ENCODE measurements at regions not wholly inside any gene's neighbourhood (a gene's known extent, or its start where the extent isn't known, plus 50 kb on each side); places are given as distances from the start of the nearest gene placed in this dataset.
A peak's percentile ranks its signal among the peaks of the same experiment; 100 is the strongest.

GRCh38 chr1:224486801-224487583 is 52.4 kb upstream of the WDR26 start:
- H3K9me3 Mint-ChIP-seq = no peaks in the 10 kb centered on the region
- Histone ChIP-seq H3K36me3 (ENCODE audit: insufficient read depth, low read length) (no peaks in the 10 kb centered on the region), H3K9me3 (ENCODE audit: low read length) (no peaks in the 10 kb centered on the region), H3K4me1 (ENCODE audit: insufficient read depth, low read length) (no peaks in the 10 kb centered on the region), H3K27me3 (ENCODE audit: insufficient read depth, low read length, poor library complexity, severe bottlenecking) (no peaks in the 10 kb centered on the region), H3K27ac (ENCODE audit: low read depth, low read length) (no peak overlapping the region), H3K4me3 (ENCODE audit: low read length) (no peak overlapping the region)
- H3K4me1 Mint-ChIP-seq = no peaks in the 10 kb centered on the region
- H3K27me3 Mint-ChIP-seq = peaks cover 0 to 2% of the 10 kb centered on the region in 2 donors
- H3K4me3 Mint-ChIP-seq = no peak overlapping the region
- no peak overlapping the region for H3K27ac Mint-ChIP-seq
- CTCF ChIA-PET = no interaction called here
- peaks cover 0 to 6% (median 3%) of the 10 kb centered on the region in 3 donors for H3K36me3 Mint-ChIP-seq
- POLR2A ChIA-PET = no interaction called here
- no peak for DNase-seq

- H3K9me3 Mint-ChIP-seq = no peaks in the 10 kb centered on the region
- CTCF ChIA-PET = no interaction called here
Measured at GRCh38 chr1:224488806-224489499, 54.4 kb upstream of the WDR26 start.

GRCh38 chr1:224489534-224490365 is 55.2 kb upstream of the WDR26 start:
- no peaks in the 10 kb centered on the region for H3K4me1 Mint-ChIP-seq
- no peaks in the 10 kb centered on the region for H3K27me3 ChIP-seq (ENCODE audit: insufficient read depth, low read length, poor library complexity, severe bottlenecking)
- no peaks in the 10 kb centered on the region for H3K4me1 ChIP-seq (ENCODE audit: insufficient read depth, low read length)
- ChIA-PET POLR2A (no interaction called here), CTCF (no interaction called here)
- H3K9me3 ChIP-seq (ENCODE audit: low read length) = no peaks in the 10 kb centered on the region
- no peak overlapping the region for H3K4me3 Mint-ChIP-seq
- DNase-seq = no peak
- H3K9me3 Mint-ChIP-seq = no peaks in the 10 kb centered on the region
- H3K27ac ChIP-seq (ENCODE audit: low read depth, low read length) = no peak overlapping the region
- H3K4me3 ChIP-seq (ENCODE audit: low read length) = no peak overlapping the region
- peak overlapping the region in 1 of 8 donors; percentile 13 for H3K27ac Mint-ChIP-seq
- H3K36me3 ChIP-seq (ENCODE audit: insufficient read depth, low read length) = no peaks in the 10 kb centered on the region
- peaks cover 0 to 3% (median 0%) of the 10 kb centered on the region in 3 donors for H3K36me3 Mint-ChIP-seq
- no peaks in the 10 kb centered on the region for H3K27me3 Mint-ChIP-seq

More at GRCh38 chr1:224488806-224489499, 54.4 kb upstream of the WDR26 start:
- POLR2A ChIA-PET = no interaction called here
- DNase-seq = no peak
- Histone ChIP-seq H3K36me3 (ENCODE audit: insufficient read depth, low read length) (no peaks in the 10 kb centered on the region), H3K27me3 (ENCODE audit: insufficient read depth, low read length, poor library complexity, severe bottlenecking) (no peaks in the 10 kb centered on the region), H3K27ac (ENCODE audit: low read depth, low read length) (no peak overlapping the region), H3K4me3 (ENCODE audit: low read length) (no peak overlapping the region), H3K9me3 (ENCODE audit: low read length) (no peaks in the 10 kb centered on the region), H3K4me1 (ENCODE audit: insufficient read depth, low read length) (no peaks in the 10 kb centered on the region)
- Mint-ChIP-seq H3K4me1 (no peaks in the 10 kb centered on the region), H3K4me3 (no peak overlapping the region), H3K27me3 (no peaks in the 10 kb centered on the region), H3K27ac (no peak overlapping the region), H3K36me3 (peaks cover 0 to 4% (median 3%) of the 10 kb centered on the region in 3 donors)

GRCh38 chr1:224490549-224491537 is 56.2 kb upstream of the WDR26 start:
- Mint-ChIP-seq H3K27ac (no peak overlapping the region), H3K36me3 (peaks cover 0 to 3% (median 0%) of the 10 kb centered on the region in 3 donors), H3K4me1 (no peaks in the 10 kb centered on the region), H3K4me3 (no peak overlapping the region), H3K27me3 (no peaks in the 10 kb centered on the region), H3K9me3 (no peaks in the 10 kb centered on the region)
- Histone ChIP-seq H3K4me1 (ENCODE audit: insufficient read depth, low read length) (no peaks in the 10 kb centered on the region), H3K36me3 (ENCODE audit: insufficient read depth, low read length) (no peaks in the 10 kb centered on the region), H3K27ac (ENCODE audit: low read depth, low read length) (no peak overlapping the region), H3K4me3 (ENCODE audit: low read length) (no peak overlapping the region), H3K9me3 (ENCODE audit: low read length) (no peaks in the 10 kb centered on the region), H3K27me3 (ENCODE audit: insufficient read depth, low read length, poor library complexity, severe bottlenecking) (no peaks in the 10 kb centered on the region)
- DNase-seq = no peak
- ChIA-PET CTCF (no interaction called here), POLR2A (no interaction called here)

GRCh38 chr1:224492015-224492414 is 57.4 kb upstream of the WDR26 start:
- Histone ChIP-seq H3K27me3 (ENCODE audit: insufficient read depth, low read length, poor library complexity, severe bottlenecking) (no peaks in the 10 kb centered on the region), H3K9me3 (ENCODE audit: low read length) (no peaks in the 10 kb centered on the region), H3K4me3 (ENCODE audit: low read length) (no peak overlapping the region), H3K36me3 (ENCODE audit: insufficient read depth, low read length) (no peaks in the 10 kb centered on the region), H3K27ac (ENCODE audit: low read depth, low read length) (no peak overlapping the region), H3K4me1 (ENCODE audit: insufficient read depth, low read length) (no peaks in the 10 kb centered on the region)
- ChIA-PET POLR2A (no interaction called here), CTCF (no interaction called here)
- no peak for DNase-seq
- no peak overlapping the region for H3K27ac Mint-ChIP-seq
- no peak overlapping the region for H3K4me3 Mint-ChIP-seq
- peaks cover 0 to 6% (median 0%) of the 10 kb centered on the region in 5 donors for H3K9me3 Mint-ChIP-seq
- H3K27me3 Mint-ChIP-seq = no peaks in the 10 kb centered on the region
- peaks cover 0 to 5% (median 3%) of the 10 kb centered on the region in 3 donors for H3K36me3 Mint-ChIP-seq
- peaks cover 1 to 5% (median 3%) of the 10 kb centered on the region in 3 donors for H3K4me1 Mint-ChIP-seq

- POLR2A ChIA-PET = no interaction called here
- Histone ChIP-seq H3K27me3 (ENCODE audit: insufficient read depth, low read length, poor library complexity, severe bottlenecking) (no peaks in the 10 kb centered on the region), H3K4me3 (ENCODE audit: low read length) (no peak overlapping the region), H3K36me3 (ENCODE audit: insufficient read depth, low read length) (no peaks in the 10 kb centered on the region), H3K27ac (ENCODE audit: low read depth, low read length) (no peak overlapping the region), H3K9me3 (ENCODE audit: low read length) (no peaks in the 10 kb centered on the region), H3K4me1 (ENCODE audit: insufficient read depth, low read length) (peaks cover 4% of the 10 kb centered on the region)
- Mint-ChIP-seq H3K36me3 (peaks cover 0 to 6% (median 3%) of the 10 kb centered on the region in 3 donors), H3K4me3 (no peak overlapping the region), H3K4me1 (peaks cover 8 to 11% (median 9%) of the 10 kb centered on the region in 3 donors), H3K27ac (no peak overlapping the region), H3K9me3 (peaks cover 0 to 6% (median 0%) of the 10 kb centered on the region in 5 donors), H3K27me3 (no peaks in the 10 kb centered on the region)
- CTCF ChIA-PET = no interaction called here
- DNase-seq = no peak
Measured at GRCh38 chr1:224492632-224493031, 58.0 kb upstream of the WDR26 start.

GRCh38 chr1:224493269-224493668 is 58.7 kb upstream of the WDR26 start:
- no peak for DNase-seq
- no peaks in the 10 kb centered on the region for H3K27me3 Mint-ChIP-seq
- Histone ChIP-seq H3K9me3 (ENCODE audit: low read length) (no peaks in the 10 kb centered on the region), H3K27ac (ENCODE audit: low read depth, low read length) (no peak overlapping the region), H3K27me3 (ENCODE audit: insufficient read depth, low read length, poor library complexity, severe bottlenecking) (no peaks in the 10 kb centered on the region), H3K4me3 (ENCODE audit: low read length) (no peak overlapping the region), H3K36me3 (ENCODE audit: insufficient read depth, low read length) (no peaks in the 10 kb centered on the region), H3K4me1 (ENCODE audit: insufficient read depth, low read length) (peaks cover 10% of the 10 kb centered on the region)
- H3K4me1 Mint-ChIP-seq = peaks cover 14 to 18% (median 15%) of the 10 kb centered on the region in 3 donors
- H3K27ac Mint-ChIP-seq = no peak overlapping the region
- H3K4me3 Mint-ChIP-seq = no peak overlapping the region
- ChIA-PET CTCF (no interaction called here), POLR2A (no interaction called here)
- H3K9me3 Mint-ChIP-seq = peaks cover 0 to 6% (median 0%) of the 10 kb centered on the region in 5 donors
- H3K36me3 Mint-ChIP-seq = peaks cover 0 to 6% (median 3%) of the 10 kb centered on the region in 3 donors

Data from CD8-positive, alpha-beta memory T cell (primary cell).